ENCODE measurements at regions not wholly inside any gene's neighbourhood (a gene's known extent, or its start where the extent isn't known, plus 50 kb on each side); places are given as distances from the start of the nearest gene placed in this dataset.
"Not testable (repeated sequence)": the region's sequence is repeated elsewhere in the genome, so short reads cannot be mapped to it uniquely, and the experiment has no call there.

GRCh38 chr11:15821451-15821850 is 534.9 kb downstream of the SOX6 start:
- DNase-seq = peak; percentile 39 to 61

- DNase-seq = no peak
These were observed 532.3 kb downstream of the SOX6 start for GRCh38 chr11:15824060-15824459.

- DNase-seq = no peak
These were observed 530.2 kb downstream of the SOX6 start for GRCh38 chr11:15825976-15826650.

- DNase-seq = no peak
These were observed 529.5 kb downstream of the SOX6 start for GRCh38 chr11:15826826-15827225.

GRCh38 chr11:15828215-15828853 is 528.0 kb downstream of the SOX6 start:
- no peak for DNase-seq

GRCh38 chr11:15829312-15829711 is 527.0 kb downstream of the SOX6 start:
- DNase-seq = peak in 1 of 2 donors; percentile 15

- no peak for DNase-seq
These were observed 525.5 kb downstream of the SOX6 start for GRCh38 chr11:15830741-15831428.

- no peak for DNase-seq
These were observed 520.4 kb downstream of the SOX6 start for GRCh38 chr11:15835788-15836411.

GRCh38 chr11:15836795-15837194 is 519.6 kb downstream of the SOX6 start:
- DNase-seq = no peak

- no peak for DNase-seq
These were observed 518.4 kb downstream of the SOX6 start for GRCh38 chr11:15837901-15838489.

- DNase-seq = no peak
These were observed 517.3 kb downstream of the SOX6 start for GRCh38 chr11:15839061-15839460.

GRCh38 chr11:15840966-15841365 is 515.4 kb downstream of the SOX6 start:
- DNase-seq = no peak

GRCh38 chr11:15841931-15842740 is 514.2 kb downstream of the SOX6 start:
- DNase-seq = no peak

- DNase-seq = no peak
These were observed 513.0 kb downstream of the SOX6 start for GRCh38 chr11:15843309-15843872.

- no peak for DNase-seq
These were observed 511.1 kb downstream of the SOX6 start for GRCh38 chr11:15845261-15845660.

GRCh38 chr11:15848631-15849168 is 507.6 kb downstream of the SOX6 start:
- DNase-seq = no peak

GRCh38 chr11:15849257-15849656 is 507.1 kb downstream of the SOX6 start:
- DNase-seq = no peak

GRCh38 chr11:15850335-15850734 is 506.0 kb downstream of the SOX6 start:
- not testable (repeated sequence) for DNase-seq

GRCh38 chr11:15851051-15851498 is 505.3 kb downstream of the SOX6 start:
- no peak for DNase-seq

- peak; percentile 3 to 38 for DNase-seq
These were observed 504.2 kb downstream of the SOX6 start for GRCh38 chr11:15852179-15852578.

- DNase-seq = no peak
These were observed 502.1 kb downstream of the SOX6 start for GRCh38 chr11:15854245-15854644.
